Activated CD4-positive, alpha-beta T cell treated with anti-CD3 and anti-CD28 coated beads for 4 hours (primary cell): ENCODE measurements at regions not wholly inside any gene's neighbourhood (a gene's known extent, or its start where the extent isn't known, plus 50 kb on each side); places are given as distances from the start of the nearest gene placed in this dataset.
"Not testable (repeated sequence)": the region's sequence is repeated elsewhere in the genome, so short reads cannot be mapped to it uniquely, and the experiment has no call there.

Experiments
- DNase-seq, 2 donors: peaks; one replicate each; pipeline ENCODE4 v3.0.0-alpha.2; 2020

- DNase-seq = no peak
These were observed 298.6 kb upstream of the MEF2C start for GRCh38 chr5:89181546-89181945.

GRCh38 chr5:89179731-89180130 lies 296.7 kb upstream of the MEF2C start:
- DNase-seq = no peak

- DNase-seq = no peak
These were observed 295.6 kb upstream of the MEF2C start for GRCh38 chr5:89178541-89178940.

GRCh38 chr5:89173528-89173927 lies 290.5 kb upstream of the MEF2C start:
- no peak for DNase-seq

- DNase-seq = no peak
These were observed 285.8 kb upstream of the MEF2C start for GRCh38 chr5:89168766-89169165.

GRCh38 chr5:89164703-89165102 lies 281.7 kb upstream of the MEF2C start:
- not testable (repeated sequence) for DNase-seq

- DNase-seq = no peak
These were observed 273.2 kb upstream of the MEF2C start for GRCh38 chr5:89156226-89156625.

- DNase-seq = no peak
These were observed 264.0 kb upstream of the MEF2C start for GRCh38 chr5:89147031-89147430.

GRCh38 chr5:89137148-89137547 lies 254.2 kb upstream of the MEF2C start:
- no peak for DNase-seq

GRCh38 chr5:89133975-89134374 lies 251.0 kb upstream of the MEF2C start:
- no peak for DNase-seq

GRCh38 chr5:89133129-89133528 lies 250.1 kb upstream of the MEF2C start:
- DNase-seq = no peak

- DNase-seq = no peak
These were observed 247.9 kb upstream of the MEF2C start for GRCh38 chr5:89130851-89131250.

- DNase-seq = no peak
These were observed 247.0 kb upstream of the MEF2C start for GRCh38 chr5:89129941-89130340.

- no peak for DNase-seq
These were observed 246.1 kb upstream of the MEF2C start for GRCh38 chr5:89128906-89129625.

GRCh38 chr5:89128092-89128491 lies 245.1 kb upstream of the MEF2C start:
- no peak for DNase-seq

GRCh38 chr5:89127191-89127590 lies 244.2 kb upstream of the MEF2C start:
- DNase-seq = no peak

- no peak for DNase-seq
These were observed 242.4 kb upstream of the MEF2C start for GRCh38 chr5:89125372-89125771.

- DNase-seq = no peak
These were observed 240.6 kb upstream of the MEF2C start for GRCh38 chr5:89123581-89123980.

- DNase-seq = no peak
These were observed 237.7 kb upstream of the MEF2C start for GRCh38 chr5:89120719-89121118.

GRCh38 chr5:89117124-89117644 lies 234.2 kb upstream of the MEF2C start:
- no peak for DNase-seq

- DNase-seq = no peak
These were observed 228.1 kb upstream of the MEF2C start for GRCh38 chr5:89110916-89111646.

- DNase-seq = no peak
These were observed 223.5 kb upstream of the MEF2C start for GRCh38 chr5:89106480-89106879.

- no peak for DNase-seq
These were observed 222.9 kb upstream of the MEF2C start for GRCh38 chr5:89105836-89106235.

- DNase-seq = no peak
These were observed 222.2 kb upstream of the MEF2C start for GRCh38 chr5:89105171-89105695.
